Mammary epithelial cell (primary cell): ENCODE measurements at regions not wholly inside any gene's neighbourhood (a gene's known extent, or its start where the extent isn't known, plus 50 kb on each side); places are given as distances from the start of the nearest gene placed in this dataset.

ENCODE experiments used
- EZH2 ChIP-seq: IDR thresholded peaks from 2 replicates; pipeline ENCODE4 v1.6.1; 2012; ENCODE audit warnings: low read length, inconsistent platforms, borderline replicate concordance
- TF ChIP-seq, protein P1 (sequence below), 2 donors: IDR thresholded peaks in 1 of 2; conservative IDR thresholded peaks in 1 of 2; 2 replicates each; pipeline ENCODE4 v1.5.1; 2011 to 2012; ENCODE audit warnings: inconsistent platforms in 2 of 2, low read length in 2 of 2, mild to moderate bottlenecking in 2 of 2, control low read depth in 1 of 2, low read depth in 1 of 2; ENCODE audit not compliant: insufficient read depth in 1 of 2; ENCODE audit errors: extremely low read depth in 1 of 2

GRCh38 chr5:126348855-126349635 is 74.2 kb upstream of the GRAMD2B start:
- TF ChIP-seq, protein P1, sequence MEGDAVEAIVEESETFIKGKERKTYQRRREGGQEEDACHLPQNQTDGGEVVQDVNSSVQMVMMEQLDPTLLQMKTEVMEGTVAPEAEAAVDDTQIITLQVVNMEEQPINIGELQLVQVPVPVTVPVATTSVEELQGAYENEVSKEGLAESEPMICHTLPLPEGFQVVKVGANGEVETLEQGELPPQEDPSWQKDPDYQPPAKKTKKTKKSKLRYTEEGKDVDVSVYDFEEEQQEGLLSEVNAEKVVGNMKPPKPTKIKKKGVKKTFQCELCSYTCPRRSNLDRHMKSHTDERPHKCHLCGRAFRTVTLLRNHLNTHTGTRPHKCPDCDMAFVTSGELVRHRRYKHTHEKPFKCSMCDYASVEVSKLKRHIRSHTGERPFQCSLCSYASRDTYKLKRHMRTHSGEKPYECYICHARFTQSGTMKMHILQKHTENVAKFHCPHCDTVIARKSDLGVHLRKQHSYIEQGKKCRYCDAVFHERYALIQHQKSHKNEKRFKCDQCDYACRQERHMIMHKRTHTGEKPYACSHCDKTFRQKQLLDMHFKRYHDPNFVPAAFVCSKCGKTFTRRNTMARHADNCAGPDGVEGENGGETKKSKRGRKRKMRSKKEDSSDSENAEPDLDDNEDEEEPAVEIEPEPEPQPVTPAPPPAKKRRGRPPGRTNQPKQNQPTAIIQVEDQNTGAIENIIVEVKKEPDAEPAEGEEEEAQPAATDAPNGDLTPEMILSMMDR (conservative IDR thresholded peaks at IDR 0.05 in 1 of 2, IDR thresholded peaks at IDR 0.05 in 1 of 2; ENCODE audit: extremely low read depth in 1 of 2, insufficient read depth in 1 of 2, low read depth in 1 of 2, low read length in 2 of 2): no peak
- TF ChIP-seq EZH2: no peak
